ENCODE measurements at regions not wholly inside any gene's neighbourhood (a gene's known extent, or its start where the extent isn't known, plus 50 kb on each side); places are given as distances from the start of the nearest gene placed in this dataset.
"Not testable (repeated sequence)": the region's sequence is repeated elsewhere in the genome, so short reads cannot be mapped to it uniquely, and the experiment has no call there.

GRCh38 chr3:104154896-104155295 lies 1211.8 kb upstream of the ALCAM start:
- ChIA-PET CTCF (no interaction called here), POLR2A (no interaction called here)
- no peak overlapping the region for H3K4me3 Mint-ChIP-seq
- H3K27ac Mint-ChIP-seq, result no peak overlapping the region
- no peaks in the 10 kb centered on the region for H3K27me3 Mint-ChIP-seq
- no peak for DNase-seq
- no peaks in the 10 kb centered on the region for H3K9me3 Mint-ChIP-seq
- H3K4me1 Mint-ChIP-seq, result no peaks in the 10 kb centered on the region
- no peaks in the 10 kb centered on the region for H3K36me3 Mint-ChIP-seq (ENCODE audit: low read depth)

GRCh38 chr3:104165866-104166265 lies 1200.8 kb upstream of the ALCAM start:
- Mint-ChIP-seq H3K27me3 (no peaks in the 10 kb centered on the region), H3K27ac (no peak overlapping the region), H3K9me3 (peaks cover 10% of the 10 kb centered on the region), H3K36me3 (ENCODE audit: low read depth) (no peaks in the 10 kb centered on the region), H3K4me3 (no peak overlapping the region), H3K4me1 (no peaks in the 10 kb centered on the region)
- no peak for DNase-seq
- ChIA-PET CTCF (no interaction called here), POLR2A (interaction anchor here (0.6 kb wide), 1 partner anchor 640 kb away, joined by 5 read pairs; no protein-coding TSS in a partner anchor)

- no peak for DNase-seq
- H3K4me1 Mint-ChIP-seq, result no peaks in the 10 kb centered on the region
- H3K36me3 Mint-ChIP-seq (ENCODE audit: low read depth), result no peaks in the 10 kb centered on the region
- no peak overlapping the region for H3K27ac Mint-ChIP-seq
- peaks cover 10% of the 10 kb centered on the region for H3K9me3 Mint-ChIP-seq
- no peaks in the 10 kb centered on the region for H3K27me3 Mint-ChIP-seq
- ChIA-PET POLR2A (no interaction called here), CTCF (no interaction called here)
- no peak overlapping the region for H3K4me3 Mint-ChIP-seq
Observed at GRCh38 chr3:104168386-104168785, 1198.3 kb upstream of the ALCAM start.

GRCh38 chr3:104175696-104176095 lies 1191.0 kb upstream of the ALCAM start:
- Mint-ChIP-seq H3K4me1 (no peaks in the 10 kb centered on the region), H3K27ac (no peak overlapping the region), H3K4me3 (no peak overlapping the region), H3K9me3 (peaks cover 2% of the 10 kb centered on the region), H3K27me3 (no peaks in the 10 kb centered on the region), H3K36me3 (ENCODE audit: low read depth) (no peaks in the 10 kb centered on the region)
- DNase-seq, result no peak
- ChIA-PET CTCF (no interaction called here), POLR2A (interaction anchor here (0.7 kb wide), 1 partner anchor 11 kb away, joined by 4 read pairs; no protein-coding TSS in a partner anchor)

GRCh38 chr3:104176706-104177105 lies 1190.0 kb upstream of the ALCAM start:
- H3K4me3 Mint-ChIP-seq, result no peak overlapping the region

GRCh38 chr3:104178680-104179079 lies 1188.0 kb upstream of the ALCAM start:
- ChIA-PET POLR2A (no interaction called here), CTCF (no interaction called here)
- H3K4me1 Mint-ChIP-seq, result no peaks in the 10 kb centered on the region
- DNase-seq, result no peak
- H3K9me3 Mint-ChIP-seq, result peaks cover 2% of the 10 kb centered on the region
- H3K27ac Mint-ChIP-seq, result no peak overlapping the region
- H3K4me3 Mint-ChIP-seq, result no peak overlapping the region
- H3K27me3 Mint-ChIP-seq, result no peaks in the 10 kb centered on the region
- no peaks in the 10 kb centered on the region for H3K36me3 Mint-ChIP-seq (ENCODE audit: low read depth)

More at GRCh38 chr3:104176706-104177105, 1190.0 kb upstream of the ALCAM start:
- no peaks in the 10 kb centered on the region for H3K4me1 Mint-ChIP-seq
- peaks cover 2% of the 10 kb centered on the region for H3K9me3 Mint-ChIP-seq
- CTCF ChIA-PET, result no interaction called here
- H3K36me3 Mint-ChIP-seq (ENCODE audit: low read depth), result no peaks in the 10 kb centered on the region
- POLR2A ChIA-PET, result no interaction called here
- no peak for DNase-seq
- H3K27ac Mint-ChIP-seq, result no peak overlapping the region
- no peaks in the 10 kb centered on the region for H3K27me3 Mint-ChIP-seq

GRCh38 chr3:104180906-104181305 lies 1185.8 kb upstream of the ALCAM start:
- ChIA-PET POLR2A (no interaction called here), CTCF (no interaction called here)
- no peaks in the 10 kb centered on the region for H3K27me3 Mint-ChIP-seq
- DNase-seq, result no peak
- no peaks in the 10 kb centered on the region for H3K36me3 Mint-ChIP-seq (ENCODE audit: low read depth)
- no peak overlapping the region for H3K4me3 Mint-ChIP-seq
- no peaks in the 10 kb centered on the region for H3K4me1 Mint-ChIP-seq
- H3K27ac Mint-ChIP-seq, result no peak overlapping the region
- H3K9me3 Mint-ChIP-seq, result peaks cover 2% of the 10 kb centered on the region

GRCh38 chr3:104190681-104191080 lies 1176.0 kb upstream of the ALCAM start:
- Mint-ChIP-seq H3K4me3 (no peak overlapping the region), H3K27ac (no peak overlapping the region), H3K27me3 (no peaks in the 10 kb centered on the region), H3K4me1 (no peaks in the 10 kb centered on the region), H3K9me3 (no peaks in the 10 kb centered on the region), H3K36me3 (ENCODE audit: low read depth) (no peaks in the 10 kb centered on the region)
- no peak for DNase-seq
- CTCF ChIA-PET, result no interaction called here
- POLR2A ChIA-PET, result no interaction called here

- no peaks in the 10 kb centered on the region for H3K27me3 Mint-ChIP-seq
- ChIA-PET POLR2A (no interaction called here), CTCF (no interaction called here)
Observed at GRCh38 chr3:104198131-104198530, 1168.6 kb upstream of the ALCAM start.

GRCh38 chr3:104206925-104207324 lies 1159.8 kb upstream of the ALCAM start:
- DNase-seq, result no peak
- Mint-ChIP-seq H3K27ac (no peak overlapping the region), H3K9me3 (no peaks in the 10 kb centered on the region), H3K4me1 (no peaks in the 10 kb centered on the region), H3K4me3 (no peak overlapping the region), H3K36me3 (ENCODE audit: low read depth) (no peaks in the 10 kb centered on the region), H3K27me3 (no peaks in the 10 kb centered on the region)
- CTCF ChIA-PET, result no interaction called here
- POLR2A ChIA-PET, result no interaction called here

More at GRCh38 chr3:104198131-104198530, 1168.6 kb upstream of the ALCAM start:
- Mint-ChIP-seq H3K27ac (no peak overlapping the region), H3K4me3 (no peak overlapping the region), H3K36me3 (ENCODE audit: low read depth) (no peaks in the 10 kb centered on the region), H3K4me1 (no peaks in the 10 kb centered on the region), H3K9me3 (no peaks in the 10 kb centered on the region)
- no peak for DNase-seq

GRCh38 chr3:104214277-104214676 lies 1152.4 kb upstream of the ALCAM start:
- no peak for DNase-seq
- Mint-ChIP-seq H3K27me3 (no peaks in the 10 kb centered on the region), H3K4me1 (no peaks in the 10 kb centered on the region), H3K27ac (no peak overlapping the region), H3K36me3 (ENCODE audit: low read depth) (no peaks in the 10 kb centered on the region), H3K4me3 (no peak overlapping the region), H3K9me3 (no peaks in the 10 kb centered on the region)
- POLR2A ChIA-PET, result no interaction called here
- CTCF ChIA-PET, result no interaction called here

GRCh38 chr3:104214937-104215336 lies 1151.8 kb upstream of the ALCAM start:
- H3K27ac Mint-ChIP-seq, result no peak overlapping the region
- no peaks in the 10 kb centered on the region for H3K27me3 Mint-ChIP-seq
- H3K36me3 Mint-ChIP-seq (ENCODE audit: low read depth), result no peaks in the 10 kb centered on the region
- ChIA-PET POLR2A (no interaction called here), CTCF (no interaction called here)
- H3K4me3 Mint-ChIP-seq, result no peak overlapping the region
- DNase-seq, result no peak
- no peaks in the 10 kb centered on the region for H3K4me1 Mint-ChIP-seq
- H3K9me3 Mint-ChIP-seq, result no peaks in the 10 kb centered on the region

- H3K27ac Mint-ChIP-seq; H3K36me3 Mint-ChIP-seq (ENCODE audit: low read depth); DNase-seq; H3K27me3 Mint-ChIP-seq; POLR2A ChIA-PET; H3K9me3 Mint-ChIP-seq; H3K4me1 Mint-ChIP-seq; CTCF ChIA-PET; H3K4me3 Mint-ChIP-seq: not testable (repeated sequence)
Observed at GRCh38 chr3:104219046-104219445, 1147.7 kb upstream of the ALCAM start.

- Mint-ChIP-seq H3K9me3 (no peaks in the 10 kb centered on the region), H3K4me1 (no peaks in the 10 kb centered on the region), H3K4me3 (no peak overlapping the region), H3K27ac (no peak overlapping the region), H3K27me3 (no peaks in the 10 kb centered on the region), H3K36me3 (ENCODE audit: low read depth) (no peaks in the 10 kb centered on the region)
- POLR2A ChIA-PET, result no interaction called here
- CTCF ChIA-PET, result no interaction called here
- no peak for DNase-seq
Observed at GRCh38 chr3:104234442-104235194, 1132.1 kb upstream of the ALCAM start.

All from activated CD4-positive, alpha-beta T cell treated with anti-CD3 and anti-CD28 coated beads, Interleukin-2, amount 10 ng/mL, durations not matched to agents 7 days and 5 days (primary cell).